CD4-positive, alpha-beta T cell treated with Interleukin-4 for 4 hours (primary cell): ENCODE measurements at regions not wholly inside any gene's neighbourhood (a gene's known extent, or its start where the extent isn't known, plus 50 kb on each side); places are given as distances from the start of the nearest gene placed in this dataset.
"Not testable (repeated sequence)": the region's sequence is repeated elsewhere in the genome, so short reads cannot be mapped to it uniquely, and the experiment has no call there.

Source experiments
- DNase-seq: peaks from one replicate; pipeline ENCODE4 v3.0.0-alpha.2; 2020

DNA sequence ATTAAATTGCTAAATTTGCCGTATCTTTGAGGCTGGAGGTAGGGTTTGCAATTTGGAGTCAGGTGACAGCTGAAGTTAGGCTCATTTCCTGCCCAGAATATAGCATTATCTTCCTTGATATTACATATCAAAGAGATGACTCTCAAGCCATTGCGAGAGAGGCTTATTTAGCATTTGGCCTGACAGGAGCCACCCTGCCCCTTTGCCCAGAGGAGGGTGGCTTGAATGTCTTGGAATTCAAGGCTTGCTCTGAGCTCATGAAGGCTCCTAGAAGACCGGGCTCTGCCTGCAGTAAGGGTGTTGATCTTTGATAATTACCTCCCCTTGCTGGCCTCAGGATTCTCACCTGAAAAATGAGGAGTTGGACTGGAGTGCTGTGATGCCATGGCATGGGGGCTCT, 251.4 kb upstream of the C2CD4B start:
- no peak for DNase-seq

DNA sequence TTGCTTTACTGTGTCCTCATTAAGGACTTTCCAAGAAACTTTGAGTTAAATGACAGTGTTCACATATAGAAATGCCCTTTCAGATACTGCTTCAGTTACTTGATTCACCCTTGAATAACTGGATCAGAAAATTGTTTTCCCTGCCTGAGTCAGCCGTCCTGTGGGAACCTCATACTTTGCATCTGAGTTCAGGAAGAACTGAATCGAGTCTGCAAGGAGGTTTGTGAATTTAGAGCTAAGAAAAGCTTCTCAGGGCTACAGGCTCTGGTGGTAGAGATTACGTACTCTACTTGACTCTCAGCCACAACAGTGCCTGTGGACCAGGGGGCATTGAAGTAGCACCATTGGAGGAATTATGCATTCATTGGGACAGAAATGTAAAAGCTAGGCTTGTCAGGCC, 252.4 kb upstream of the C2CD4B start:
- DNase-seq = no peak

DNA sequence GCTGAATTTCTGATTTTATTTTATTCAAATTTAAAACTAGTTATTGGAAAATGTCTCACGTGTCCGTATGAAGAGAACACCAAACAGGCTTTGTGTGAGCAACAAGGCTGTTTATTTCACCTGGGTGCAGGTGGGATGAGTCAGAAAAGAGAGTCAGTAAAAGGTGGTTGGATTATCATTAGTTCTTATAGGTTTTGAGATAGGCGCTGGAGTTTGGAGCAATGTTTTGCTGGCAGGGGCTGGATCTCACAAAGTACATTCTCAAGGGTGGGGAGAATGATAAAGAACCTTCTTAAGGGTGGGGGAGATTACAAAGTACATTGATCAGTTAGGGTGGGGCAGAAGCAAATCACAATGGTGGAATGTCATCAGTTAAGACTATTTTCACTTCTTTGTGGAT, 253.4 kb upstream of the C2CD4B start:
- not testable (repeated sequence) for DNase-seq

DNA sequence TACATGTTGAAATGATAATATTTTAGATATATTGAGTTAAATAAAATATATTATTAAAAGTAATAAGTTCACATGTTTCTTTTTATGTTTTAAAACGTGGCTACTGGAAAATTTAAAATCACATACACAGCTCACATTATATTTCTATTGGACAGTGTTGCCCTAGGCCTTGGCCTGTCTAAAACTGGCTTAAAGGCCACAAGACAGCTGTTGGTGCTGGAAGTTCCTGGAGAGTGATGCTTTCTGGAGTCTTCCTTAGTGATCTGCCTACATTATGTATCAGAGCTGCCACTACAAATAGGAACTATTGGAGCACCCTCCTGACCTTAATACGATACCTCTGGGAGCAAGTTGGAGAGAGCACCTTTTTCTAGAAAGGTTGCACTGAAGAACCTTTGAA, 254.1 kb upstream of the C2CD4B start:
- DNase-seq = no peak

DNA sequence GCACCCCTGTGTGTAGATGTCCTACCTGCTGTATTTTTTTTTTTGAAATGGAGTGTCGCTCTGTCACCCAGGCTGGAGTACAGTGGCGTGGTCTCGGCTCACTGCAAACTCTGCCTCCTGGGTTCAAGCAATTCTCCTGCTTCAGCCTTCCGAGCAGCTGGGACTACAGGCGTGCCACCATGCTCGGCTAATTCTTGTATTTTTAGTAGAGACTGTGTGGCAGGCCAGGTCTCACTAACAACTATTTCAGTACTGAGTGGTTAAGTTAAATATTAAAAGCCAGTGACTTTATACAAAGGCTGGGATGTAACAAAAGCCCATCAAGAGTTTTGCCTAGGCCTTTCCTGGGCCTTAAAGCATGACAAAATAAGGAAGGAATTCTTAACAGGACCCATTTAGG, 255.3 kb upstream of the C2CD4B start:
- not testable (repeated sequence) for DNase-seq

DNA sequence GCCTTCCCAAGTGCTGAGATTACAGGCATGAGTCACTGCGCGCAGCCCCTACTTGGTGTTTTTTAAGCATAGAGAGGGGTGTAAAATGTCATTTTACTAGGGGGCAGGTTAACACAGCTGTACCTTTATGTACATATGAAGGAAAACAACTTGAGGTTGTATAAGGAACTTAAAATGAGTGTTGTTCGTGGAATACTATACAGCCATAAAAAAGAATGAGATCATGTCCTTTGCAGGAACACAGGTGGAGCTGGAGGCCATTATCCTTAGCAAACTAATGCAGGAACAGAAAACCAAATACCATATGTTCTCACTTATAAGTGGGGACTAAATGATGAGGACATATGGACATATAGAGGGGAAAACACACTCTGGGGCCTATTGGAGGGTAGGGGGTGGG, 256.2 kb upstream of the C2CD4B start:
- DNase-seq = no peak

DNA sequence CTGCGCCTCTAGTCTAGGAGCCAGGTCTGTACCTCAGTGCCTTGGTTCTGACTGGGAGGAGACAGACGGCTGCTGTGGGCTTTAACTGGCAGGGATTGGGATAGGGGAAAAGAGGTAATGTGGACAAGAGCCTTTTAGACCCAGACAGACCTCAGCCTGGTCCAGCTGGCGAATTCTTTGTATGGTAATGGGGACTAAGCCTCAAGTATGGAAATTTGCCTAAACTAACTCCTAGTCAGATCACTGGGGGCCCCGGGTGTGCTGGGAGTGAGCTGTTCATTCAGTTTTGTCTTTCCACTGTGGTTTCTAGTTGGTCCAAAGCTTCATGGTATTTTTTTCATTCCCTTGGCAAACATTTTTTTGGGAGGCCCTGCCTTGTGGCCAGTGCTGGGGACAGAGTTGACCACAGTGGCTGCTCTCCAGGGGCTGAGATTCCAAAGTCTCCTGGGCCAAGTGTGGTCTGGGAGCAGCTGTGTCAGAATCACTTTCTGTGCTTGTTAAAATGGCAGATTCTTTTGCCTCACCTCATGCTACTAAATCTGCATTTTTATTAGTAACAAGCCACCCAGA, 261.4 kb upstream of the C2CD4B start:
- DNase-seq = no peak

DNA sequence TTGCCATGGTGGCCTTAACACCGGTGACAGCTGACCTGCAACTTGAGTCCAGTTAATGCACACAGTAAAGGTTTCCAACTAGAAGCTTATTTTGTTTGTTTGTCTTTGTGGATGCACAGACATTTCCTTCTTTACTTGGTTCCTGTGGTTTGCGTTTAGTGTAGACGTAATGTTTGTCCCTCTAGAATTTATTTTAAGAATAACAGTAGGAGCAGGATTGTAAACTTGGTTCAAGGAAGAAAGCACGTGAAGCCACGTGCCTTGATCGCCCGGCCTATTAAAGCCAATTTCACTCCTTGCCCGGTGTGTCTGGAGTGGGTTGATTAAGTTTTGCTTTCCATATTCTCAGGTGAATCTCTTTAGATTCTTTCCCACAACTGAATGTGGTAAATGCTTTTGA, 263.2 kb upstream of the C2CD4B start:
- no peak for DNase-seq

DNA sequence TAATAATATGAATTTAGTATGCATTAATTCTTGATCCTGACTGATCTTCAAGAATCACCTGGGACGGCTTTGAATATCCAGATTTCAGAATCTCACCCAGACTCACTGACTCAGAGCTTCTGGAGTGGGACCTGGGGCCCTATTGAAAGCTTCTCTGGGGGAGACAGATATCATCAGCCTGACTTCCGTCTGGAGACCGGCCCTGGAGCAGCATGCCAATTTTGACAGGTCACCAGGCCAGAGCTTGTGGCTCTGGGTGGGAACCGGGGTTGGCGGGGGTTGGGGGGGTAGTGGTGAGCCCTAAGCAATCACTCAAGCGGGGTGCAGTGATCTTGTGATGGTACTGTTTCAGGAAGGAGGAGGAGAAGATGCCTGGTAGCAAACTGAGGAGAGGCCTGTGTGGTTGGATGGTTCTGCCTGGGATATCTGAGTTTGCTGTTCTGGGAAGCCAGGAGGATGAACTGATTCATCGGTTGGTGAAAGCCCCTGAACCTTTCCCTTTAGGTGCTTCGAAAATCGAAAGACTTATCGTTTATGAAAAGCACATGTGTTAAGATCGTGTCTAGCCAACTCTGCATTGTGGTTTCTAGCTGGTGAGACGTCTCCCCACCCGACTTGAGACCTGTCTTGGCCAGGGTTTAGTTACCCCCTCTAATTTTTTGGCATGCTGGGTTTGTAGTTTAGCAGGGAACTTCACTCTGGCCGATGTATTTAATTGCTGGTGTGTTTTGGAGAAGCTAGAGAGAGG, 263.9 kb upstream of the C2CD4B start:
- DNase-seq = no peak

DNA sequence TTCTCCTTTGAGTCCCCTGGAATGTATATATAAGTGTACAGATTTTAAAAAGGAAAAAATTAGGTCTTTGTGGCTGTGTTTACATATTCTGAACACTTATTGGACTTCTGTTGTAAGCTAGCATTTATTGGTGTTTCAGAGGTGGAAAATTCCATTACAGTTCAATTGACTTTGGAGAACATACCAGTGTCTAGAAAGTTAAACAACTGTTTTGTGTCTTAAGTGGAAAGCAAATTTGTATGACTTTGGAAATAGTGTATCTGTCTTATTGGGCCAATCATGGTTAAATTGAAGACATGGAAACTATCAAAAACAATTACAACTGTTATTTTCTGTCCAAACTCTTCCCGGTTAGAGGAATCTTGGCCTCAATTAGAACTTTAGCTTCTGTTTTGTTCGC, 265.0 kb upstream of the C2CD4B start:
- no peak for DNase-seq

DNA sequence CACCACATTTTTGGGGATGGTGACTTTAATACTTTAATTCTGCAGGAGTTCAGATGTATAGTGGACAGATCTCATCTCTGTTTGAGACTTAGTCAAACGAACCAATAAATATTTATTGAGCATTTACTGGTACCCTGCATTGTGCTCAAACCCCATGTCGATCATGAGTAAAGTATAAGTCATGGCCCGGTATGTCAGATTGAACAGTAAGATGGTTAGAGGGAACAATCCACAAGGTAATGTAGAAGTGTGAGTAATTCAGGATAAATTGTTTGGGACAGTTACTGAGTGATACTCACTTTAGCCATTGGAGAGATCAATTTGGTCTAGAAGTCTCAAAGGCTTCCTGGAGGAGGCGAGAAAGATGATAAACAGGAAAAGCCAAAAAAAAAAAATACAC, 265.5 kb upstream of the C2CD4B start:
- DNase-seq = no peak

DNA sequence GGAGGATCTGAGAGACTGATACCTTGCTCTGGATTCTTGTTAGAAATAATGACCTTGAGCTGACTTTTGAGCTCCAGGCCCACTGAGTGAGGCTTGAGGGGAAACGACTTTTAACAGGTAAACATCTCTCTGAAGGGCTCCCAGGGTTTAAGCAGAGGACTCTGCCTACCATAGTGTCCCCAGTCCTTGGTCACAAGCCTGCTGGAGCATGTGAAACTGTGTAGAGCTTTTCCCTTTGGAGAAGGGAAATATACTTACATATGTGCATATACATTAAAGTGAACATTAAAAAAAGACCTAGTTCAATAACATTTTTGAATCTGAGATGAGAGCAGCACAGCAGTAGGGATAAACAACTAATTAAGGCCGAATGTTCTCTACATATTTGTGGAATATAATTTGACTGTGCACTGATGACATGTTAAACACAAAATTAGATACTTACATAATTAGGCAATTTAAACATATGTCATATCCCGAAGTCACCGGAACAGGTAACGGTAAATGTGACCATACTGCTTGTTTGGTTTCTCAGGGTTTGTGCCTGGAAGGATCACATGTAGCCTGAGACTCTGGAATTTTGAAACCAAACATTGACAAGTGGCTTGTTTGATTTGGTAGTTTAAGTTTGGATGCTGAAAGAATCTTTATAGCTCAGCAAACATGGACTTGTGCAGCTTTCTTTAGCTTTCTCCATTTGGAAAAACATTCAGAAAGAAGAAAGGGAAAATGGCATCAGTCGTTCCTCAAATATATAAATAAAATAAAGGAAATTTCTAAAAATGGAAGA, 266.1 kb upstream of the C2CD4B start:
- DNase-seq = no peak

DNA sequence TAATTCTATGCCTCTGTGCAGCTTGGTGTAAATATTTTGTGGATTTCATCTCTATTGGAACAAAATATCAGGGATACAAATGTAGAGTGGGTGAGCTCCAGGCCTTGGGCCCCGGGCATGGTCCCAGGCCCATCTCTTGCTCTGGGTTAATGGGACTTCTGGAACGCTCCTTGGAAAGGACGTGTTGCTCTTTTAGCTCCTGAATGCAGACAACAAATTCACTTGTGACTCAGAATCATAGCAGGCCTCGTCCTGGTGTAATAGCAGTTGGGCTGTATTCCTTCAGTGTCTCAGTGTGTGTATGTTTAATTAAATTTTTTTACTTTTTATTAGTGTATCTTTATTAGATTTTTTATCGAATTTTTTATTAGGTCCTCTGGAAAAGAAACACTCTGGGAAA, 266.7 kb upstream of the C2CD4B start:
- no peak for DNase-seq

DNA sequence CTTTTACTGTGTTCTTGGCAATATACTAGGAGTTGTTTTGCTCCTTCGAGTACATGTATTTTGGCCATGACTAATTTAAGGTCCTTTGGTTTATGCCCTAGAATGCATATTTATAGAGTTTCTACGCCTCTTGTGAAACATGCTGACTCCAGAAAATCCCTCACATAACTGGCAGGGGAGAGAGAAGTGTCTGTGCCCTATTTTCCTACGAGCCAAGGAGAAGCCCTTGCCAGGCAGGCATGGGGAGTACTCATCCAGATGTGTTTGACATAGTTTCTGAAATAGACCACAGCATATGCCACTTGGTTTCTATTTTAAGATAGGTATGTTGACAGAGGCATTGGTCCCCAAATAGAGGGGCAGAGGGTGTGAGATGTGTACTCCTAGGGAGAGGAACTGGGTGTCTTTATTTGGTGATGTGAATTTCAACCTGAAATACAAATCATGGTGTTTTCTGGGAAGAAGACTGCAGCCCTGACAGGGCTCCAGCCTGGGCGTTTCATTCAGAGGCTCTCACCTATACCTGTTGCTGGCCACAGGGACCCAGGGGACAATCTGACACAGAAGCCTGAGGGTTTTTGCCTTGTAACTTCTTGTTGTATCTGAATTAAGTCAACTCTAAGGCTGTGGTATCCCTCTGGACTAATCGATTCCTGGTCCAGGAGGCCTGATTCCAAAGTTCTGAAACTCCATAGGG, 267.8 kb upstream of the C2CD4B start:
- DNase-seq = no peak

DNA sequence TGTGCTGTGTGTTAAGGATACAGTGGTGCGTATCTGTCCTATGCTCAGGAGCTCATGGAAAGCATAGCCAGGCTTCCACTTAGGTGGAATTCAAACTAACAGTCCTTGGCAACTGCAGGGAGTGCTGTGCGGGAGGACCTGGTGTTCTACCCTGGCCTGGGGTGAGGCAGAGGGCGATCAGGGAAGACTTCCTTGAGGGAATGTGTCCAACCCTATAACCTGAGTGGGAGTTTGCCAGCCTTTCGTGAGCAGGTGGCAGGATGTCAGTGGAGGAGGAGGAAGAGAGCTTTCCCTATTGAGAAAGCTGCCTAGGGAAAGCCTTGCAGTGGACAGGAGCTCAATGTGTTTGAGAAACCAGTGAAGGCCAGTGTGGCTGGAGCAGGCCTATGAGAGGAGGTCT, 271.1 kb upstream of the C2CD4B start:
- no peak for DNase-seq

DNA sequence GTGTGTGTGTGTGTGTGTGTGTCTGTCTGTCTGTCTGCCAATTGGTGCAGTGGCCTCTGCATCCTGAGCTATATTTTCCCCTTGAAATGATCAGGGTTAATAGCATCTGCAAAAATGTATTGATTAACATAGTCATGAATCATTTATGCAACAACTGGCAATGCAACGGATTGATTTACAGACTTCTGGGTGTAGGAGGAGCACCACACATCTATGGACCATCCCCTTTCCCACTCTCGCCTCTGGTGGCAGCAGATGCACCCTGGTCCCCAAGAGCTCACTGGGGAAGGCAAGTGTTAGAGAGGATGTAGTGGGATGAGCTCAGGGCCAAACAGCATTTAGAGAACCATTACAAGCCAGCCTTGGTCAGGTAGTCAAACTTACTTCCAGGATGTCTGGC, 272.7 kb upstream of the C2CD4B start:
- no peak for DNase-seq

DNA sequence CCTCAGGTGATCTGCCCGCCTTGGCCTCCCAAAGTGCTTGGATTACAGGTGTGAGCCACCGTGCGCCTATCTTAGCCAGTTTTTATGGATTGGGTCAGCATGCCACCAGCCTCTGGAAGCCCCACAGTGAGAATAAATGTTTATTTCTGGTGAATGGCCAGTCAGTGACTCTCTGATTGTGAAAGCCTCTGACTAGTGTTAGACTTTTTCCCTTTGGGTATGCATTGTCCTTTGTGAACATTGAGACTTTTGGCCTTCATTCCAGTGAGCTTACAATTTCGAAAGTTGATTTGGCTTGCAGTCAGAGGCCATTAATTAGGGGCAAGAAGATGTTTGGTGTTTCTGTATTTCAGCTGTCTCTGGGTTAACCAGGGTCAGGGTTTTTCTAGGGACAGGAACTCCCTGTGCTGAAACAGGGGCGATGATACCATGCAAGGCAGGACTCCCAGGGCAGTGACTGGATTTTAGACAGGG, 274.5 kb upstream of the C2CD4B start:
- no peak for DNase-seq

DNA sequence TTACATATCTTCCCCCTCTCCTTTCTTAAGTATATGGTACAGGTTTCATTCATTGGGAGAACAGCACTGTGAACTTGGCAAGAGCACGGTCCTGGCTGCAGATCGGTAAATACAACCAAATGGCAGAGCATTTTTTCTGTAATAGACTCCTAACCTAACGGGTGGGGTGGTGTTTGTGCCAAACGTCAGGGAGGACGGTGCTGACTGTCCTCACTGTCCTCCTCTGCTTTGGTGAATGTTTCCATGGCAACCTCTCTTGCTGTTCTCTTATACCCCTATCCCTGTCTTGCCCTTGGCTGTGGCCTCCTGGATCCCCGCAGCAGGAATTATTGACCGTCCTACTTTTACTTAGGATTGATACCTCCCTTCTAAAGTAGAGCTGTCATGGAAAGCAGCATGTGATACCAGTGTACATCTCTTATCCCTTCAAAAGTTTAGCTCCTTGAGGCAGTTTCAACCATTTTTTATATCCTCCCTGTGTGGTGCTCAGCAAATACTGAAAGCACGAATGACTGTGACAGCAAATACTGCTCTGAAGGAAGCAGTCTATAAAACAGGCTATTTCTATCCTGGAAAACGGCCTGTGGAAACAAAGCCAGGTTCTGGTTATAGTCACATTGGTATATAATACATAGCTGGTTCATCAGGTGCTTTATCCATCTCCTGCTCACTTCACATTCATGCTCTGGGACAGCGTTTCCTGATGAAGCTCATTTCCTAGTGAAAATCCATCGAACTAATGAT, 275.4 kb upstream of the C2CD4B start:
- no peak for DNase-seq

DNA sequence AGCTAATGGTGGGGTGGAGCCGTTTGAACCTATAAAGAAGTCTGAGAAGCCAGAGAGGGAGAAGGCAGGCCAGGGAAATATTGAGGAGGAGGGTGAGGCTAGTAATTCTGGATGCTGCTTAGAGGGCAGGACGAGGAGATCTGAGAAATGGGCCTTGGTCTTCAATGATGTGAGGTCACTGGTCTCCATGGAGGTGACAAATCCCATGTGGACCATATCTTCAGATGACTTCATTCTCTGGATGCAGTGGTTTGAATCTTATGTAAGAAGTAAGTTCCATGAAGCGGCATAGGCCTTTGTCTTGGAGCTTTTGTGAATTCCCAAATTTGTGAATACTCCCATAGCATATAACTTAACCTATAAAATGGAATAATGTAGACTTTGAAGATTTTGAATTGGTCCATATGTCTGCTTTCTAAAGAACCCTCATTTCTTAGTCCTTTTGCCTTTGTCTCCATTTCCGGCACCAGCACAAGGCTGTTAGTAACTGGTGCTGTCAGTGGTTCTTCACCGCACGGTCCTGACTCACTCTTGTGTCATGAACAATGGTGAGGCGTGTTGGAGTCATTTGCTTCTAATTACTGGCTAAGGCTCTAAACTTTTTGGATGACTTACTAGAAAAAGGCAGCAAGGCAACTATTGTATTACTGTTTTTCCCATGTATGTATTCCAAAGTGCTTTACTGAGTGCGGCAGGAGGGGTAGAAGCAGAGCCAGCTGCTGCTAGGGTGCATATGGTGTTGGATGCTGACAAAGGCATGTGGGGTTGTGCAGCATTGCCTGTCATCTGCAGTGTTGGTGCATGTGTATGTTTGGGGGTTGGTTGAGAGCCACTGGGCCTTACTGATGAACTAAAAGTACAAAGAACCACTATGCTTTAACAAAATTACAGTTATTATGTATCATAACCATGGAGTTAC, 279.3 kb upstream of the C2CD4B start:
- DNase-seq = no peak

DNA sequence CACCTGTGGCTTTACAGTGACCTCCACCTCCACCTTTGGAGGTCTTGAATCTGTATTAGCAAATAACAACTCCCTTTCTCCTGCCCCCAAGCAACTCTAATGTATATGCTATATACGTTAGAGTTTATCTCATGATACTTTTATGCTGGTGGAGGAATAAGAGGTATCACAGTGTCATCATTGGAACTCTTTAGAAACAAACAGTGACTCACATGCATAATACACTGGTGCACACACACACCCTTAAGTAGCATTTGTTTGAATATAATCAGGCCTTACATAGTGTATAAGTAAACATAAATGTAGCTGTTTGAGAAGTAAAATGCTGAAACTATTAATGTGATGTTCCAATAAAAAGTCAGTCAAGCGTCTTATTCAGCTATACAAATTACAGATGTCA, 280.2 kb upstream of the C2CD4B start:
- no peak for DNase-seq

DNA sequence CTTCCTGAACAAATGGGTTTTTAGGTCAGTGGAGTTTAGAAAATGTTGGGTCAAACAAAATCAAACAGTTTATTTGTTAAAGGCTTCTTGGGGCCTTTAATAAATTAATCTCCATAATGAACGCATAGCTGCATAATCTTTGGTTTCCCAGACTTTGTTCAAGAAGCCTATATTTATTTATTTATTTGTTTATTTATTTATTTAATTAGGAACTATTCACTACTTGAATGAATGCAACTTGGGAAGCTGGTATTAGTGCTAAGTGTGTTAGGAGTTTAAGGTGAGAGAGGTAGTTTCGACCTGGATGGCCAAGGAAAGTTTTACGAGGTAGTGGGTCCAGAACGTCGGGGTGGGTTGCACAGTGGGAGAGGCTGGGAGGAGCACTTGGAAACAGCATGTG, 281.9 kb upstream of the C2CD4B start:
- no peak for DNase-seq

DNA sequence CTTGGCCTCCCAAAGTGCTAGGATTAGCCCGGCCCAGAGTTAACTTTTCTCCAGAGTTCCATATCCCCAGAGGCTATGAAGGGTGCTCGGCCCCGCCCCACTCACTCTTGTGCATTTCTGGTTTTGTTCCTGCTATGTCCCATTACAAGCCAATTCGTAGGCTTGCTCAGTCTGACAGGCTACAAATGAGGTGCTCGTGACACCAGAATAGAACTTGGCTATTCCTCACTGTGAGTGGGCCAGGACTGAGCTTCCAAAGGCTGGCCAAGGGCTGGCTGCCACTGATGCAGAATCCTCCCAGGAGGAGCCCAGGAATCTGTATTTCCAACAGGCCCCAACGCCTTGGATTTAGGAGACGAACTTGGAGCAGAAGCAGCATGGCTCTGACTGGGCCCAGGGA, 282.7 kb upstream of the C2CD4B start:
- no peak for DNase-seq
